BLaER1 treated with 17β-estradiol and CSF1 and Interleukin-3, amounts not matched to agents 10 nM and 100 nM (cell line): ENCODE measurements at regions not wholly inside any gene's neighbourhood (a gene's known extent, or its start where the extent isn't known, plus 50 kb on each side); places are given as distances from the start of the nearest gene placed in this dataset.
A peak's percentile ranks its signal among the peaks of the same experiment; 100 is the strongest.

Experiments used
- H3K27ac ChIP-seq, 11 experiments: shearing (Covaris generic); formaldehyde crosslinking; 2 replicates each; pipeline ENCODE4 v1.8.1; 2022
- H3K27me3 ChIP-seq, 11 experiments: shearing (Covaris generic); formaldehyde crosslinking; 2 replicates each; pipeline ENCODE4 v1.8.1; 2022
- H3K36me3 ChIP-seq, 11 experiments: shearing (Covaris generic); formaldehyde crosslinking; 2 replicates each; pipeline ENCODE4 v1.8.1; 2022
- H3K4me1 ChIP-seq, 10 experiments: shearing (Covaris generic); formaldehyde crosslinking; 2 replicates each; pipeline ENCODE4 v1.8.1; 2022
- H3K4me2 ChIP-seq, 11 experiments: shearing (Covaris generic); formaldehyde crosslinking; 2 replicates each; pipeline ENCODE4 v1.8.1; 2022
- H3K4me3 ChIP-seq, 10 experiments: shearing (Covaris generic); formaldehyde crosslinking; 2 replicates each; pipeline ENCODE4 v1.8.1; 2022
- H3K9ac ChIP-seq, 11 experiments: shearing (Covaris generic); formaldehyde crosslinking; 2 replicates each; pipeline ENCODE4 v1.8.1; 2022
- H3K9me3 ChIP-seq, 11 experiments: shearing (Covaris generic); formaldehyde crosslinking; replicated peaks in 1 of 11; 2 replicates each; pipeline ENCODE4 v1.8.1; 2022
- H4K20me1 ChIP-seq, 11 experiments: shearing (Covaris generic); formaldehyde crosslinking; 2 replicates each; pipeline ENCODE4 v1.8.1; 2022
- Cebpa-rat ChIP-seq, 11 experiments: shearing (Covaris generic); IDR thresholded peaks; 2 replicates each; pipeline ENCODE4 v1.8.1; 2022

DNA sequence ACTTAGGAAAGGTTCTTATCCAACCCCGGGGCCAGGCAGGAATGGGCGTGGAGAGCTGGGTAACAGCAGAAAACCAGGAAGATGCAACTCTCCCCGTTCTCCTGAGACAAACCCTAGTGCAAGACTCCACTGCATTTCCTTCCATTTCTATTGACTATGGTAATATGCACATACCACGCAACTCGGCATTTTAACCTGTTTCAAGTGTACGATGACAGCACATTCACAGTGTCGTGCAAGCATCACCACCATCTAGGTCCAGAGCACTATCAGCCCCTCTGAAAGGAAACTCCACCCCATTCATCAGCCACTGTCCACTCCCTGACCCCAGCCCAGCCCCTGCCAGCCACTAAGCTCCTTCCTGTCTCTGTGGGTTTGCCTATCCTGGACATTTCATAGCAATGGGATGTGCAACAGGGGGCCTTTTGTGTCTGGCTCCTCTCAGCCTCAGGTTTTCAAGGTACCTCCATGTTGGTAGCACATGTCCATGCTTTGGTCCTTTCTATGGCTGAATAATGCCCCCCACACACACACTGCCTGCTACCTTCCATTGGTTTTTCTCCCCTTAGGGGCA is 441.9 kb downstream of the SOX9 start:
- Histone ChIP-seq H3K4me2 (no peak overlapping the region), H3K9ac (no peak overlapping the region), H4K20me1 (0 out of 22 replicates have a peak, but pooled peaks cover 0 to 3% (median 0%) of the 10 kb centered on the region in 11 experiments), H3K27me3 (no peaks in the 10 kb centered on the region), H3K4me3 (no peak overlapping the region), H3K27ac (no peak overlapping the region), H3K4me1 (peaks cover 0 to 29% (median 13%) of the 10 kb centered on the region in 10 experiments; a peak in 12 of 20 replicates), H3K9me3 (no peaks in the 10 kb centered on the region), H3K36me3 (no peaks in the 10 kb centered on the region)
- no peak for TF ChIP-seq Cebpa-rat (IDR thresholded peaks at IDR 0.05)

DNA sequence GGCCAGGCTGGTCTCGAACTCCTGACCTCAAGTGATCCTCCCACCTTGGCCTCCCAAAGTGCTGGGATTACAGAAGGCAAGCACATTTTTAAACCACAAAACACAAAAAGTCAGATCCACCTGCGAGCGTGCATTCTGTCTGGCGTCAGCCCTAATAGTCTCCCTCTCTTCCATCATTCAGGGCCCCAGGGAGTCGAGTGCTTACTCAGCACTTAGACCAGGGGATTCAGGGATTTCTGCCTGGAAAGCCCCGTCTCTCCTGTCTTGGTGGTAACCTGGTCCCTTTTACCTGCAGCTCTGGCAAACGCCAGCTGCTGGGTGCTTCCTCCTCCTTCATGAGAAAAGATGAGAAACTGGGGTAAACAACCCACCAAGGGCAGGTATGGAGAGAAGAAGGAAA is 443.1 kb downstream of the SOX9 start:
- peaks cover 0 to 36% (median 20%) of the 10 kb centered on the region in 10 experiments; a peak in 18 of 20 replicates for H3K4me1 ChIP-seq
- no peak overlapping the region for H3K27ac ChIP-seq
- no peak overlapping the region for H3K9ac ChIP-seq
- no peaks in the 10 kb centered on the region for H3K36me3 ChIP-seq
- no peak overlapping the region for H3K4me2 ChIP-seq
- H3K27me3 ChIP-seq = no peaks in the 10 kb centered on the region
- H3K4me3 ChIP-seq = no peak overlapping the region
- no peak for TF ChIP-seq Cebpa-rat (IDR thresholded peaks at IDR 0.05)
- H4K20me1 ChIP-seq = 0 out of 22 replicates have a peak, but pooled peaks cover 0 to 3% (median 0%) of the 10 kb centered on the region in 11 experiments
- no peaks in the 10 kb centered on the region for H3K9me3 ChIP-seq

DNA sequence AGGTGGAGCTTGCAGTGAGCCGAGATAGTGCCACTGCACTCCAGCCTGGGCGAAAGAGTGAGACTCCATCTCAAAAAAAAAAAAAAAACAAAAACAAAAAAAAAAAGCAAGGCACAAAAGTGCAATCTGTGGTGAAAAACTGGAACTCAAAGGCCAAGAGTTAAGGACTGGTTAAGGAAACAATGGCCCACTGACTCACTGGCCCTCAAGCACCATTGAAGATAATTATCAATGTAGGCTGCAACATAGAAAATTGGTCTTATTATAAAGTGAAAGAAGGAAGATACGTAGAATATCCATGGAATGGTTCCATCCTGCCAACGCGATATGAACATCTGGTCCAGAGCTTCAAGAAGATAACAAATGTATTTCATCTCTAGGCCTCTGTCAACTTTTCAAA is 444.2 kb downstream of the SOX9 start:
- no peaks in the 10 kb centered on the region for H3K36me3 ChIP-seq
- peaks cover 0 to 34% (median 23%) of the 10 kb centered on the region in 10 experiments; a peak in 18 of 20 replicates for H3K4me1 ChIP-seq
- H3K9me3 ChIP-seq = no peaks in the 10 kb centered on the region
- no peak for TF ChIP-seq Cebpa-rat (IDR thresholded peaks at IDR 0.05)
- H3K9ac ChIP-seq = no peak overlapping the region
- no peak overlapping the region for H3K4me3 ChIP-seq
- 0 out of 22 replicates have a peak, but pooled peaks cover 0 to 3% (median 0%) of the 10 kb centered on the region in 11 experiments for H4K20me1 ChIP-seq
- no peak overlapping the region for H3K27ac ChIP-seq
- H3K4me2 ChIP-seq = no peak overlapping the region
- H3K27me3 ChIP-seq = no peaks in the 10 kb centered on the region

- H4K20me1 ChIP-seq = 0 out of 22 replicates have a peak, but pooled peaks cover 0 to 3% (median 0%) of the 10 kb centered on the region in 11 experiments
- H3K27me3 ChIP-seq = no peaks in the 10 kb centered on the region
- TF ChIP-seq Cebpa-rat (IDR thresholded peaks at IDR 0.05) = no peak
- no peaks in the 10 kb centered on the region for H3K9me3 ChIP-seq
- no peak overlapping the region for H3K9ac ChIP-seq
- H3K4me3 ChIP-seq = no peak overlapping the region
- H3K4me2 ChIP-seq = no peak overlapping the region
- peaks cover 0 to 31% (median 23%) of the 10 kb centered on the region in 10 experiments; a peak in 18 of 20 replicates for H3K4me1 ChIP-seq
- H3K27ac ChIP-seq = no peak overlapping the region
- no peaks in the 10 kb centered on the region for H3K36me3 ChIP-seq
These were observed 444.9 kb downstream of the SOX9 start for GRCh38 chr17:72565758-72566157.

DNA sequence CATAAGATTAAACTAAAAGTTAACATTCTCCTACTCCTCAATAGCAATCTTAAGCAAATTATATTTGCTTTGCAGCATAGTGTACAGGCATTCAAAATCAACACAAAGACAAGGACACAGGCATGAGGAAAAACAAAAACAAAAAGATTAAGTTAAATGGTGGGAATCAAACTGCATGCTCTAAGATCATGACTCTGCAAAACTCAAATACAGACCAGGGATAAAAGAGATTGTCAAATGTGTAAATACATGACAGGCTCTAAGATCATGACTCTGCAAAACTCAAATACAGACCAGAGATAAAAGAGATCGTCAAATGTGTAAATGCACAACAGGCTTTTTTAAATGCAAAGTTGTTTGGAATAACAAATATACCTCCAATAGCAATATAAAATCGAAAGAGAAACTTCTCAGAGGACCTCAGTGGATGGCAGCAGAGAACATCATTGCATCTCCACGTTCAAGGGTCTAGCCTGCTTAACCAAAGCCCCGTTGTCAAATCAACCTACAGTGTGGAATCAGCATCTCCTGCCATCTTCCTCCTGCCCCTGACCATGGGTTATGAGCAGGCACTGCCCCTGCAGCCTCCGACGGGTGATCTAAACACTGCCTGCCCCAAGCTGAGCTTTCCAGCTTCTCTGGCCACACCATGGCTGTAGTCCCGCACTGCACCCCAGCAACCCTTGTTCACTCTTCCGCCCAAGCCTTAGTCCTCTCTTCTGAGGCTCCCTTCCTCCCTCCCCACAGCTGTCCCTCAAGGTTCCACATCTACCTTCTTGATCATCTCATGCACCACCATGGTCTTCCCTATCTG is 446.1 kb downstream of the SOX9 start:
- Histone ChIP-seq H3K27me3 (no peaks in the 10 kb centered on the region), H4K20me1 (no peaks in the 10 kb centered on the region), H3K36me3 (no peaks in the 10 kb centered on the region), H3K4me2 (peak overlapping the region in 4 of 11 experiments; percentile 14 to 81 (median 56); a peak in 4 of 22 replicates), H3K9me3 (no peaks in the 10 kb centered on the region), H3K27ac (peak overlapping the region in 1 of 11 experiments; percentile 29; a peak in 2 of 22 replicates), H3K9ac (no peak overlapping the region), H3K4me3 (no peak overlapping the region), H3K4me1 (peaks cover 0 to 31% (median 23%) of the 10 kb centered on the region in 10 experiments; a peak in 18 of 20 replicates)
- no peak for TF ChIP-seq Cebpa-rat (IDR thresholded peaks at IDR 0.05)

GRCh38 chr17:72567774-72568173 is 447.0 kb downstream of the SOX9 start:
- H3K4me3 ChIP-seq = no peak overlapping the region
- H4K20me1 ChIP-seq = no peaks in the 10 kb centered on the region
- H3K4me1 ChIP-seq = peaks cover 0 to 32% (median 23%) of the 10 kb centered on the region in 10 experiments; a peak in 18 of 20 replicates
- H3K27me3 ChIP-seq = no peaks in the 10 kb centered on the region
- peak overlapping the region in 6 of 11 experiments; percentile 44 to 81 (median 66); a peak in 9 of 22 replicates for H3K4me2 ChIP-seq
- TF ChIP-seq Cebpa-rat (IDR thresholded peaks at IDR 0.05) = no peak
- H3K27ac ChIP-seq = 0 out of 22 replicates have a peak overlapping the region, but pooled peaks of 1 of the 11 experiments have one; percentile 29
- H3K9me3 ChIP-seq = no peaks in the 10 kb centered on the region
- H3K9ac ChIP-seq = no peak overlapping the region
- no peaks in the 10 kb centered on the region for H3K36me3 ChIP-seq

- Histone ChIP-seq H4K20me1 (no peaks in the 10 kb centered on the region), H3K4me2 (peak overlapping the region in 10 of 11 experiments; percentile 32 to 81 (median 60); a peak in 19 of 22 replicates), H3K9ac (no peak overlapping the region), H3K9me3 (no peaks in the 10 kb centered on the region), H3K27ac (no peak overlapping the region), H3K27me3 (no peaks in the 10 kb centered on the region), H3K4me3 (no peak overlapping the region), H3K36me3 (no peaks in the 10 kb centered on the region), H3K4me1 (peaks cover 0 to 37% (median 23%) of the 10 kb centered on the region in 10 experiments; a peak in 18 of 20 replicates)
- TF ChIP-seq Cebpa-rat (IDR thresholded peaks at IDR 0.05) = no peak
These were observed 448.5 kb downstream of the SOX9 start for GRCh38 chr17:72569148-72569946.

- H3K4me3 ChIP-seq = no peak overlapping the region
- H4K20me1 ChIP-seq = no peaks in the 10 kb centered on the region
- H3K4me2 ChIP-seq = no peak overlapping the region
- H3K9me3 ChIP-seq = no peaks in the 10 kb centered on the region
- H3K27ac ChIP-seq = no peak overlapping the region
- no peak for TF ChIP-seq Cebpa-rat (IDR thresholded peaks at IDR 0.05)
- H3K4me1 ChIP-seq = peaks cover 0 to 36% (median 22%) of the 10 kb centered on the region in 10 experiments; a peak in 18 of 20 replicates
- no peak overlapping the region for H3K9ac ChIP-seq
- H3K27me3 ChIP-seq = no peaks in the 10 kb centered on the region
- no peaks in the 10 kb centered on the region for H3K36me3 ChIP-seq
These were observed 451.1 kb downstream of the SOX9 start for GRCh38 chr17:72571813-72572396.
